SW480 (cell line): ENCODE measurements at regions not wholly inside any gene's neighbourhood (a gene's known extent, or its start where the extent isn't known, plus 50 kb on each side); places are given as distances from the start of the nearest gene placed in this dataset.
"Not testable (repeated sequence)": the region's sequence is repeated elsewhere in the genome, so short reads cannot be mapped to it uniquely, and the experiment has no call there.

Experiments used
- DNase-seq: peaks from one replicate; pipeline ENCODE4 v3.0.0-alpha.2; 2016; ENCODE audit warnings: low spot score

DNA sequence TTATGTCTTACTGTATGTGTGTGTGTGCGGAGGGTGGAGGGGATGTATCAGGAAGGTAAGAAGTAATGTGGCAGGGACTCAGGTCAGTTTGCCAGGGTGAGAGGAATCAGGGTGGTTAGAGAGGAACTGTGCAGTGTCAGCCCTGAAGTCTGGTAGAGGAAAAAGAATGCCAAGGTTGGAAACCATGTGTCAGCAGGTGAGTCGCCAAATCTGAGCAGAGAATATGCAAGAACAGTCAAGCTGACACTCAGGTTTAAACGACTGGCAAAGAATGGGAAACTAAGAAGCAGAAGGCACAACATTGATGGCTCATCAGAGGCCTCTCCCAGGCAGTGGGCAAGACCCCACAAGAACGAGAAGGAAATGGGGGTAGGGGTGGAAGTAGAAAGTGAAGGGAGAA is 107.5 kb upstream of the TBX18 start:
- DNase-seq, result no peak

DNA sequence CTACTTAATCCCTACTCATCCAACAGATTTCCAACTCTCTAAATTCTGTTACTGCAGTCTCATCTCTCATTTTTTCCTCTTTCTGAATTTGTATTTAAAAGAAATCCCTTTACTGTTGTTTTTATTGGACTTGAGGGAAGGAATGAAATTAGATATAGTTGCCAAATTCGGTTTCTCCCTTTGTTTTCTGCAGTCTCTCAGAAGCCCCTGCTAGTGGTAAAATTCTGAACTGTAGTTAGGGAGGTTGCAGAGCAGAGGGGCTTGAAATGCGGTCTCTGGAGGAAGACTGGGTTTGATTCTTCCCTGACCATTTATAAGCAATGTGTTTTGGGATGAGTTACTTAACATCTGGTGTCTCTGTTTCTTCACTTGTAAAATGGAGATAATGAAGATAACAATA is 106.3 kb upstream of the TBX18 start:
- no peak for DNase-seq

DNA sequence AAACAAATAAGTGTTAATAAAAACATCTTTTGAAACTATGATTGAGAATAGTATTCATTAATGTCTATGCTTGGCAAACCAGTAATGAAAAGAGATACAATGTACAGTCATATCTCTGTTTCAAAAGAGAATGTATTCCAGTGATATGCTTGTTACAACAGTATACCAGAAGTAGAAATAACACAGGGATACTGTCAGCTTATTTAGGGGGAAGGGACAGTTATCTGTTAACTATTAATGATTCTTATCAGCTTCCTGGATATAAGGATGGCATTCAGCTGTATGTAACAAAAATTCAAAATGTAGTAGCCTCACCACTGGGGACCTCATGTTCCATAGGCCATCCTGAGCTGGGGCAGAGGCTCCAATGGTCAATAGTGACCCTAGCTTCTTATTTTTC is 103.8 kb upstream of the TBX18 start:
- DNase-seq, result no peak

- DNase-seq, result no peak
These were observed 103.1 kb upstream of the TBX18 start for GRCh38 chr6:84867521-84867920.

DNA sequence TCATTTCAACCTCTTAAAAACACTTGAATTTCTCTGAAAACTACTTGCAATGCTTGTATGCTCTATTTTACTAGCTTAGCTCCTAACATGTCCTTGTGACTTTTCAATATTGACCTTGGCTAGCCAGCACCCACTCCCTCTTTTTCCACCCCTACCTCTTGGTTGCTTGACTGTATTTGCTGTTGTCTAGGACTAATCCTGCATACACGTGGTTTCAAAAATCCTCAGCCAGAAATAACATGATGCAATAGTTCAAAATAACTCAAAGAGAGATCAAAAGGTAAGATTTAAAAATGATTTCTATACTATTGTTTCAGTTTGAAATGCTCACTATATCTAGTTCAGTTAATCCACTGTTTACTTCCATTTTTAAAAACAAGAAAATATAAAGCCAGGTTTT is 102.3 kb upstream of the TBX18 start:
- no peak for DNase-seq

GRCh38 chr6:84865372-84865771 is 101.0 kb upstream of the TBX18 start:
- DNase-seq, result not testable (repeated sequence)

- no peak for DNase-seq
These were observed 98.4 kb upstream of the TBX18 start for GRCh38 chr6:84862843-84863242.

DNA sequence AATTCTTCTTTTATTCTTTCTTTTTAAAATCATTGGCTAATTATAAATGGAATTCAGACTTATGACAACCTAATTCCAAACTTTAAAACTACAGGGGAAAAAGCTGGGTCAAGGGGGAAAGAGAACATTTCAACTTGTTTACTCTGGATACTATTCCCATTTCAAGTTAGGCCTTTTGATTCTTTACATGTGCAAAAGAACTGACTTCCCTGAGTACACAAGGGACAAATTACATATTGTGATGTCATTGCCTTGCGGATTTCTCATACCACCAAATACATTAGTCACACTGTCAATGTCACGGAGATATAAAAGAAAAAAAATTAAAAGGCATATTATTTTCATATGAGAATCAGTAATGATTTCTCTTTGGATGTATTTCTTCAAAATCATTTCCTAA is 96.5 kb upstream of the TBX18 start:
- no peak for DNase-seq

DNA sequence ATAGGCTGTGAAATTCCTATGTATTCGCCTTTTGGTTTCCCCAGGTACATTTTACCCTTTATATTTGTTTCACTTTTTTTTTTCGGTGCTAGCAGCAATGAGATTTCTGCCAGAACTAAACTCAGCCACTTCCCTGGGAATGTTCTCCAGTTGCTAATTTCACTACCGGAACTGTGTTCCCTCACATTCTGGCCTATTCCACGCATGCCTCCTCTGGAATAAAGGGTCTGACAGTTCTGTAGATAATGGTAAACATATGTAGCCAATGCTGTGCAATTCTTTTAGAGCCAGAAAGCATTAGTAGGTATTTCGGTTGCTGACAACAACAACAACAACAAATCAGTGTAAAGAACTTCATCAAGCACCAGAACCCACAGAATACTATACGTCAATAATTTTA is 96.1 kb upstream of the TBX18 start:
- no peak for DNase-seq

- no peak for DNase-seq
These were observed 90.5 kb upstream of the TBX18 start for GRCh38 chr6:84854811-84855400.

DNA sequence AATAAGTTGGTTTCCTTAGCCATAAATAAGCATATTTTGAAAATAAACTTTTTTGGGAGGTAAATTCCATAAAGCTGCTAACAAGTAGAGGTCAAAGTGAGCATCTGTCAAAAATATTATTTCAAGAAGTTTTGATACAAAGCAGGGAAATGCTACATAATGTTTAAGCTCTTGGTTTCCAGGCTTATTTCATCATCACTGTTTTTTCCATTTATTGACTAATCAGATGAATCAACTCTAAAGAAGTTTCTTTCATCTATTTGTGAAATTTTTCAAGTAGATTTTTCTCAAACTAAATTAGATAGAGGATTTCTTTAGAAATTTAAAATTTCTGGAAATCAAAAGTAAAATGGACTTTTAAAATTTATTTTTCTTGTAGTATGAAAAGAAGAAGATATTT is 89.5 kb upstream of the TBX18 start:
- DNase-seq, result no peak

DNA sequence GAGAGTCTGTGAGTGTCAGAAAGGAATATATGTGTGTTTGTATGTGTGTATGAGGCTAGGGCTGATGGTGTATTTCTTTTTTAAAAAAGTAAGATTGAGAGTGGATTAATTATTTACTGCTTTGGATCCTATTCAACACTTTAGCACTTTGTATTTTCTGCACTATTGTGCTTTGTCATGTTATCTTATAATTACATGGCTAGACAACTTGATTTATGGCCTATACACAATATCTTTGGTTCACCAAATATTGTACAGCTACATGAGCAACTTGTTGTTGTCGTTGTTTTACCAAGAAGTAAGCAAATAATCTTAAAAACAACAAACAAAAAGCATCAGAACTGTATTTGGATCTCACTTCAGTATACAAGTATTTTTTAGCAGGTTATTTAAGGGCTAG is 84.6 kb upstream of the TBX18 start:
- no peak for DNase-seq

DNA sequence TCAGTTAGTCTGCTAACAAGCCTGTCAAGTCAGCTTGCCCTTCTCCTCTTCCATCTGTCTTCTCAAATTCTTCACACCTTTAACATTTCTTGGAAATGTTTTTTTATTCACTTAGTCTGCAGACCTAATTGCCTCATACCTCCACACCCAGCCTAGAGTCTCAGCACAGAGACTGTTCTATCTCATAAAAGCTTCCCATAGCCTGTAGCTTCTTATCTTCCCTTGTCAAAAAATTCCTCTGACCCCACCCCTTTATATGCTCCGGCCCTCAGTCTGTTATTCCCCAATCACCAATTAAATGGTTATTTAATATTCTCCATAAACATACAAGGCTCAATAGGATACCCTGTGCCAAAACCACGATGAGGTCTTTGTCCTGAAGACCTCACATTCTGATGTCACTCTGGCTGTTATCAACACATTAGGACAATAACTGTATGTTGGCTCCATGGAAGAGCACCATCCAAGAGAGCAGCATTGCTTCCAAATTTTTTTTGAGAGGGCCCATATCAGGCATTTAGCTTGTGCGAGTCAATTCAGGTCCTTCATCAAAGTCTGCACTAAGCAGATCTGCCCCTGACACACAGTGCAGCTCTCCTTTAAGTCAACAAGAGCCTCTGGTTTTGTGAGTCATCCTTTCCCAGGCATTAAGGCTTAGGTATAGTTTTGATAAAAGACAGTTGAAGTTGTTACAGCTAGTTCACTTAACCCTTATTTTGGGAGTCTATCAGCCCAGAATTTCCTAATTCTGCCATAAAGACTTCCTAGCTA is 83.2 kb upstream of the TBX18 start:
- DNase-seq, result no peak

- DNase-seq, result no peak
These were observed 78.2 kb upstream of the TBX18 start for GRCh38 chr6:84842525-84843166.

GRCh38 chr6:84837068-84837866 is 72.9 kb upstream of the TBX18 start:
- not testable (repeated sequence) for DNase-seq

GRCh38 chr6:84836366-84836765 is 72.0 kb upstream of the TBX18 start:
- DNase-seq, result no peak

GRCh38 chr6:84835340-84835739 is 70.9 kb upstream of the TBX18 start:
- DNase-seq, result no peak

DNA sequence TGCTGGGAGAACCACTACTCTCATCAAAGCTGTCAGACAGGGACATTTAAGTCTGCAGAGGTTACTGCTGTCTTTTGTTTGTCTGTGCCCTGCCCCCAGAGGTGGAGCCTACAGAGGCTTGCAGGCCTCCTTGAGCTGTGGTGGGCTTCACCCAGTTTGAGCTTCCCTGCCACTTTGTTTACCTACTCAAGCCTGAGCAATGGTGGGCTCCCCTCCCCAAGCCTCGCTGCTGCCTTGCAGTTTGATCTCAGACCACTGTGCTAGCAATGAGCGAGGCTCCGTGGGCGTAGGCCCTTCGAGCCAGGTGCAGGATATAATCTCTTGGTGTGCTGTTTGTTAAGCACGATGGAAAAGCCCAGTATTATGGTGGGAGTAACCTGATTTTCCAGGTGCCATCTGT is 67.5 kb upstream of the TBX18 start:
- not testable (repeated sequence) for DNase-seq

- DNase-seq, result no peak
These were observed 61.1 kb upstream of the TBX18 start for GRCh38 chr6:84825461-84825860.

DNA sequence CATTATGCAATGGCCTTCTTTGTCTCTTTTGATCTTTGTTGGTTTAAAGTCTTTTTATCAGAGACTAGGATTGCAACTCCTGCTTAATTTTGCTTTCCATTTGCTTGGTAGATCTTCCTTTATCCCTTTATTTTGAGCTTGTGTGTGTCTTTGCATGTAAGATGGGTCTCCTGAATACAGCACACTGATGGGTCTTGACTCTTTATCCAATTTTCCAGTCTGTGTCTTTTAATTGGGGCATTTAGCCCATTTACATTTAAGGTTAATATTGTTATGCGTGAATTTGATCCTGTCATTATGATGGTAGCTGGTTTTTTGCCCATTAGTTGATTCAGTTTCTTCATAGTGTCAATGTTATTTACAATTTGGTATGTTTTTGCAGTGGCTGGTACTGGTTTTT is 56.9 kb upstream of the TBX18 start:
- DNase-seq, result not testable (repeated sequence)

DNA sequence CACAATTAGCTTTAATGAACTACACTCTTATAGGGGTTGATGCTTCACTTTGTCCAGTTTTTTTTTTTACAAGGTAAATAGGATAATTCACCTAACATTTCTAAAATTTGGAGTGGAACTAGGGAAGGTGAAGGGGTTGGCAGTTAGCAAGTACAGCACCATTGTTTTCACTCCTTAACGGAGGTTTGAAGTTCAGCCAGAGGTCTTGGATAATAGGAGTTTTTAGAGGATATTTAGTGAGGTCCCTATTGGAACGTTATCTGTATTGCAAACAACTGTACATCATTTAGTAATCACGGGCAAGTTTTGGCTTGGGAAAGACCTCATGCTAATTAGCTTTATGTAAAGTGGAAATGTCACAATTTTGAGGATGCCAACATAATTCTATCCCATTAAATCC is 52.3 kb upstream of the TBX18 start:
- no peak for DNase-seq

DNA sequence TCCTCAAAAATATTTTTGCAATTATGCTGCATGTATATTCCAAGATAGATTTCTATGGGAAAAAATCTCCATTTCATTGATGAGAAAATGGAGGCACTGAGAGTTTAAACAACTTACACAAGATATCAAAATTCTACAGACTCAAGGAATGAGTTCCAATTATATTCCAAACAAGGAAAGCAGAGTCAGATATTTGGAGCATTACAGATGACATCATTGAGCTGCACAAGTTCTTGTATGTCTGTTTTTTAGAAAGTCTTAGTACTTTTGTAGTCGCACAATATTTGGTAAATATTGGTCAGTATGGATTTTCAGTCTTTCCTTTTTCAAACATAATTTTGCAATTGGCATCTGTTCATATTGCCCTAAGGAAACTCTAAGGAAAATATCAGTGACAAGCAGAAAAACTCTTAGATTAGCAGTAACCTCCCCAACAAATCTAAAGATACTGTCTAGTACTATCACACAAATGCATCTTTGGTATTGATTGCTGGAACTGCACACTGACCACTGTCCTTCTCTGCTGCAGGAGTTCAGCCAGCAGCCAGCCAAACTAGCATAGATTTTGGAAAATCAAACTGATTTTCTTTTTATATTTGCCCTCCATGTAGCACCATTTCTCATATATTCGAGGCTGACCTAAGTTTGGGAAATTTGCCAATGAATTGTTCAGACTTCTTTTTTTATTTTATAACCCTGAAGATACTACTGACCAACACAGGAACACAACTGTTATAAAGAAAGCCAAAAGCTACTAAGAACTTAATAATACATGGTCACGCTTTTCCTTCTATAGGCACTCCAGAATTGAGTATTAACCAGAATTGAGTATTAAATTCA is 51.7 kb upstream of the TBX18 start:
- DNase-seq, result no peak
